A673 (cell line): ENCODE measurements at regions not wholly inside any gene's neighbourhood (a gene's known extent, or its start where the extent isn't known, plus 50 kb on each side); places are given as distances from the start of the nearest gene placed in this dataset.

Experiments used
- BruUV-seq: library from RNA; stranded (reverse); fragments of 400-500 nt; replicated peaks from 2 replicates; lab custom pipeline; 2021; lab: Mats Ljungman, UMichigan
- CTCF ChIA-PET: fragments of 300-600 bp; sonication (Branson Sonifier 250); formaldehyde crosslinking; loops from one replicate; lab custom pipeline; 2022; ENCODE audit warnings: antibody characterized with exemption; lab: Charles Lee
- POLR2A ChIA-PET: fragments of 300-600 bp; sonication (Branson Sonifier 250); formaldehyde crosslinking; loops from one replicate; lab custom pipeline; 2022; ENCODE audit warnings: antibody characterized with exemption; ENCODE audit not compliant: low non-redundant PET; lab: Charles Lee
- DNase-seq: peaks from one replicate; pipeline ENCODE4 v3.0.0-alpha.2; 2015; ENCODE audit warnings: low spot score
- H3K27ac ChIP-seq: fragments of 200-600 bp; sonication (generic); 2 replicates; pipeline ENCODE4 v1.5.1; 2016; ENCODE audit warnings: mixed run types, low read depth, mild to moderate bottlenecking, mixed read lengths, antibody characterized with exemption, low read length; ENCODE audit not compliant: poor library complexity, severe bottlenecking
- H3K27me3 ChIP-seq: fragments of 200-600 bp; sonication (generic); replicated peaks from 2 replicates; pipeline ENCODE4 v1.6.1; 2017; ENCODE audit warnings: mixed run types, low read depth, mild to moderate bottlenecking, mixed read lengths, antibody characterized with exemption, low read length; ENCODE audit not compliant: insufficient read depth, poor library complexity
- H3K36me3 ChIP-seq: fragments of 200-600 bp; sonication (generic); 2 replicates; pipeline ENCODE4 v1.6.1; 2016; ENCODE audit warnings: mixed run types, mild to moderate bottlenecking, mixed read lengths, antibody characterized with exemption, low read length; ENCODE audit not compliant: insufficient read depth, poor library complexity, severe bottlenecking
- H3K4me1 ChIP-seq: fragments of 200-600 bp; sonication (generic); 2 replicates; pipeline ENCODE4 v1.6.1; 2017; ENCODE audit warnings: mixed run types, mild to moderate bottlenecking, mixed read lengths, antibody characterized with exemption, low read length; ENCODE audit not compliant: insufficient read depth, poor library complexity, severe bottlenecking
- H3K4me3 ChIP-seq: fragments of 200-600 bp; sonication (generic); 2 replicates; pipeline ENCODE4 v1.5.1; 2016; ENCODE audit warnings: low read depth, mixed run types, mild to moderate bottlenecking, mixed read lengths, low read length; ENCODE audit not compliant: poor library complexity, severe bottlenecking
- H3K9me3 ChIP-seq: fragments of 200-600 bp; sonication (generic); 2 replicates; pipeline ENCODE4 v1.6.1; 2016; ENCODE audit warnings: mixed run types, low read depth, mild to moderate bottlenecking, mixed read lengths, antibody characterized with exemption, low read length; ENCODE audit not compliant: poor library complexity, severe bottlenecking
- EZH2 ChIP-seq: fragments of 200-600 bp; sonication (generic); IDR thresholded peaks from 2 replicates; pipeline ENCODE4 v1.6.1; 2017; ENCODE audit warnings: borderline replicate concordance, low read depth, mild to moderate bottlenecking, mixed read lengths, antibody characterized with exemption, low read length; ENCODE audit not compliant: poor library complexity, severe bottlenecking
- intact Hi-C: fragments of 100-400 bp; cut with micrococcal nuclease; formaldehyde crosslinking; loops from one replicate; pipeline ENCODE4 v1.10.0; 2022; ENCODE audit not compliant: unreplicated experiment
- TF ChIP-seq, protein P1 (sequence below): fragments of 300-800, 200-600 bp; sonication (generic); conservative IDR thresholded peaks from 2 replicates; pipeline ENCODE4 v1.5.1; 2017; ENCODE audit warnings: low read depth, mild to moderate bottlenecking, antibody characterized with exemption, low read length, moderate library complexity, mixed read lengths

DNA sequence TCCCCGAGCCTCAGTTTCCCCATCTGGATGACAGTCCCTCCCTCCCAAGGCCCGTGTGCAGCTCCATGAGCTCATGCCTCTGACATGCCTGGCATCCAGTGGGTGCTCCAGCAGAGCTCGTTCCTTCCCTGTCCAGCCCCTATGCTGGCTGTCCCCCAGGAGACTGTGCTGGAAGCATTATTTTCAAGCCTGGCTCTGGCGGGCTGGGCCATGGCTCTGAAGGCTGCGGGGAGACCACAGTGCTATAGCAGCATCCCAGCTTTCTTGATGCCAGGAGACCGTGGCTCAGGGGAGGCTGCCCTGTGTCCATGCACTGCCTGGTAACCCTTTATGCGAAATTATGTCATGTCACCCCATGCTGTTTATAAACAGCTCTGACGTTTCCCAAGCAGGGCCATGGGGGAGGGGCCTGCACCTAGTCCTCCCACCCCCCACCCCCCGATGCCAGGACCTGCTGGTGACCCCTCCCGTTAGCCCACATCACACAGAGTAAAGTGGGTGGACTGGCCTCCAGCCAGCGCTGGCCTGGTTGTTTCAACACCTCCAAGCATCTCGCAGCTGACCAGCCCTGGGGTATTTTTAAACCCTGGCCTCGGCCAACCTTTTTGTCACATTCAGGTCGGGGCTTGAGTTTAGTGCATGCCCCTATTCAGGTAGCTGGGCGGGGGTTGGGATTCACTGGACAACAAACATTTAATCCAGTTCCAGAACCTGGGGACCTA lies 105.9 kb upstream of the ZNF716 start:
- DNase-seq = no peak
- no TSS peak for BruUV-seq
- peaks cover 40% of the 10 kb centered on the region for H3K9me3 ChIP-seq
- intact Hi-C loops = no loop called here
- no peak overlapping the region for H3K27ac ChIP-seq
- no peak overlapping the region for H3K4me3 ChIP-seq
- H3K4me1 ChIP-seq = no peaks in the 10 kb centered on the region
- no peaks in the 10 kb centered on the region for H3K36me3 ChIP-seq
- CTCF ChIA-PET = no interaction called here
- H3K27me3 ChIP-seq = no peaks in the 10 kb centered on the region
- TF ChIP-seq, protein P1, sequence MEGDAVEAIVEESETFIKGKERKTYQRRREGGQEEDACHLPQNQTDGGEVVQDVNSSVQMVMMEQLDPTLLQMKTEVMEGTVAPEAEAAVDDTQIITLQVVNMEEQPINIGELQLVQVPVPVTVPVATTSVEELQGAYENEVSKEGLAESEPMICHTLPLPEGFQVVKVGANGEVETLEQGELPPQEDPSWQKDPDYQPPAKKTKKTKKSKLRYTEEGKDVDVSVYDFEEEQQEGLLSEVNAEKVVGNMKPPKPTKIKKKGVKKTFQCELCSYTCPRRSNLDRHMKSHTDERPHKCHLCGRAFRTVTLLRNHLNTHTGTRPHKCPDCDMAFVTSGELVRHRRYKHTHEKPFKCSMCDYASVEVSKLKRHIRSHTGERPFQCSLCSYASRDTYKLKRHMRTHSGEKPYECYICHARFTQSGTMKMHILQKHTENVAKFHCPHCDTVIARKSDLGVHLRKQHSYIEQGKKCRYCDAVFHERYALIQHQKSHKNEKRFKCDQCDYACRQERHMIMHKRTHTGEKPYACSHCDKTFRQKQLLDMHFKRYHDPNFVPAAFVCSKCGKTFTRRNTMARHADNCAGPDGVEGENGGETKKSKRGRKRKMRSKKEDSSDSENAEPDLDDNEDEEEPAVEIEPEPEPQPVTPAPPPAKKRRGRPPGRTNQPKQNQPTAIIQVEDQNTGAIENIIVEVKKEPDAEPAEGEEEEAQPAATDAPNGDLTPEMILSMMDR = no peak
- no peak for TF ChIP-seq EZH2
- POLR2A ChIA-PET = no interaction called here

DNA sequence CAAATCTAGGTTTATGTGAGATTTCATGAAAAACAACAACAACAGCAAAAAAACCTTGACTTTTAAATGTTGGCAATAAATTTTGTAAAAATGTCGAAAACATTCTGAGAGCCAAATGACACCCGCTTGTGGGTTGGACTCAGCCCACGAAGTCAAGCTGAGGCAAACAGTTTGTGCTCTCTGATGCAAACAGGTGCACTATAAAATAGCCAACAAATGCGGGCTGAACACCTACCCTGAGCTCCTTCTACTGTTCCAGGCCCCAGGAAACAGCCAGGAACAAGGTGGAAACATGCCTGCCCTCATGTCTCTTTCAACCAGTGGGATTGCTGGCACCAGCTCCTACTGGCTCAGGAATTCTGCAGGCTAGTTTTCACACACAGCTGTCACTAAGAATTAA lies 105.0 kb upstream of the ZNF716 start:
- ChIA-PET CTCF (no interaction called here), POLR2A (no interaction called here)
- BruUV-seq = no TSS peak
- peaks cover 45% of the 10 kb centered on the region for H3K9me3 ChIP-seq
- no peaks in the 10 kb centered on the region for H3K4me1 ChIP-seq
- DNase-seq = no peak
- no peaks in the 10 kb centered on the region for H3K36me3 ChIP-seq
- TF ChIP-seq, protein P1 = no peak
- no peak for TF ChIP-seq EZH2
- H3K4me3 ChIP-seq = no peak overlapping the region
- intact Hi-C loops = no loop called here
- no peaks in the 10 kb centered on the region for H3K27me3 ChIP-seq
- H3K27ac ChIP-seq = no peak overlapping the region

DNA sequence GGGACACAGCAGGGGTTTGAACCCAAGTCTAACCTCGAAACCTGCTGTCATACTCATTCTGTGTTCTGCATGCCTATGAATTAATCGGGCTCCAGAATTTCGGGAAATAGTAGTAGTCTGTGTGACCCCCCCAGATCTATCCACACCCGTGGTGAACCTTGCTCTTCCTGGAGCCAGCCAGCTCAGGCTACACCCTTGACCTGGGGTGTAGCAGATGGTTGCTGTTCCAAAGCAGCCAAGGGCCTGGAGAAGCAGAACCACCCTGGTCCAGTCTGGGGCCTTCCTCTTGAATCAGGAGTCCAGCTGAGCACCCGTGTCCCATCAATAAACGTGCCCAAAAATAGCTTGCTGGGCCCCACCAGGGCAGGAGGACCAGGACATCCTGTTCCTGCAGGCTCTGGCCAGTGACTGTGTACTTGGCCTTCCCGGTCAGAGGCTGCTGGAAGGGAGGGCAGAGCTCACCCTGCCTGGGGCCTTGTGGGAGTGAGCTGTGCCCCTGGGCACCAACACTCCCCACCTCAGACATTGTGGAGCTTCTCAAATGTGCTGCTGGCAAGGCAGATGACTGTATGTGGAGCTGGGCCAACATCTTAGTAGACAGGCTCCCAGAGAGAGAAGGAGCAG lies 101.2 kb upstream of the ZNF716 start:
- no TSS peak for BruUV-seq
- Histone ChIP-seq H3K4me3 (no peak overlapping the region), H3K36me3 (no peaks in the 10 kb centered on the region), H3K27ac (no peak overlapping the region), H3K9me3 (peaks cover 53% of the 10 kb centered on the region), H3K4me1 (no peaks in the 10 kb centered on the region), H3K27me3 (no peaks in the 10 kb centered on the region)
- CTCF ChIA-PET = no interaction called here
- DNase-seq = no peak
- TF ChIP-seq EZH2 = no peak
- intact Hi-C loops = no loop called here
- POLR2A ChIA-PET = no interaction called here

DNA sequence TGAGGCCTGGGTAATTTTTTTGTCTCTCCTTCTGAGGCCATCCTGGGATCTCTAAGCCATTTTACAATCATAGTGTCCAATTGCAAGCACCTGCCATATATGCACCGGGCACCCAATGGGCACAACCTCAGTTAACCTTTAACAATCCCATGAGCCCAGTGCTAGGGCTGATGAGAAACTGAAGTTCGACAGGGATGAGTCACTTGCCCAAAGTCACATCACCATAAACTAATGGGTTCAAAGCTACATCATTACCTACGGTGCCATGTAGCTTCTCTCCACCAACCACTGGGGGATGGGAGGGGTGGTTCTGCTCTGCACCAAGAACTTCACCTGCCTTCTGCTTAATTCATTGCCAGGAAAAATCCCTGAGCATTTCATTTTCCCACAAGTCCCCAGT lies 95.8 kb upstream of the ZNF716 start:
- H3K27me3 ChIP-seq = no peaks in the 10 kb centered on the region
- no peaks in the 10 kb centered on the region for H3K36me3 ChIP-seq
- no peak for TF ChIP-seq EZH2
- TF ChIP-seq, protein P1 = no peak
- DNase-seq = no peak
- H3K4me3 ChIP-seq = no peak overlapping the region
- no TSS peak for BruUV-seq
- peaks cover 50% of the 10 kb centered on the region for H3K9me3 ChIP-seq
- H3K4me1 ChIP-seq = no peaks in the 10 kb centered on the region
- ChIA-PET POLR2A (no interaction called here), CTCF (no interaction called here)
- intact Hi-C loops = no loop called here
- no peak overlapping the region for H3K27ac ChIP-seq
